ENCODE measurements at regions not wholly inside any gene's neighbourhood (a gene's known extent, or its start where the extent isn't known, plus 50 kb on each side); places are given as distances from the start of the nearest gene placed in this dataset.

DNA sequence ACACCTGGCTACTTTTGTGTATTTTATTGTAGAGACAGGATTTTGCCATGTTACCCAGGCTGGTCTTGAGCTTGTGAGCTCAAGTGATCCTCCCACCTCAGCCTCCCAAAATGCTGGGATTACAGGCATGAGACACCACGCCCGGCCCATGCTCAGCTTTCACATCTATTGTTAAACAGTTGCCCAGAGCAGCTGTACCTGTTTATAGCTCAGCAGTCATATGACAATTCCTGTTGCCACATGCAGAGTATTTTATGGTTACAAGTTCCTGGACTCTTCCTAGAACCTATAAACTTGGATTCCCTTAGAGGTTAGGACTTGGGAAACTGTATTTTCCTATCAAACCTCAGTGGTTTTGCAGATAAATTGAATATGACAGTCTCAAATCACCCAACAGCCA, 188.3 kb upstream of the KCNG1 start:
- TF ChIP-seq, protein P1, sequence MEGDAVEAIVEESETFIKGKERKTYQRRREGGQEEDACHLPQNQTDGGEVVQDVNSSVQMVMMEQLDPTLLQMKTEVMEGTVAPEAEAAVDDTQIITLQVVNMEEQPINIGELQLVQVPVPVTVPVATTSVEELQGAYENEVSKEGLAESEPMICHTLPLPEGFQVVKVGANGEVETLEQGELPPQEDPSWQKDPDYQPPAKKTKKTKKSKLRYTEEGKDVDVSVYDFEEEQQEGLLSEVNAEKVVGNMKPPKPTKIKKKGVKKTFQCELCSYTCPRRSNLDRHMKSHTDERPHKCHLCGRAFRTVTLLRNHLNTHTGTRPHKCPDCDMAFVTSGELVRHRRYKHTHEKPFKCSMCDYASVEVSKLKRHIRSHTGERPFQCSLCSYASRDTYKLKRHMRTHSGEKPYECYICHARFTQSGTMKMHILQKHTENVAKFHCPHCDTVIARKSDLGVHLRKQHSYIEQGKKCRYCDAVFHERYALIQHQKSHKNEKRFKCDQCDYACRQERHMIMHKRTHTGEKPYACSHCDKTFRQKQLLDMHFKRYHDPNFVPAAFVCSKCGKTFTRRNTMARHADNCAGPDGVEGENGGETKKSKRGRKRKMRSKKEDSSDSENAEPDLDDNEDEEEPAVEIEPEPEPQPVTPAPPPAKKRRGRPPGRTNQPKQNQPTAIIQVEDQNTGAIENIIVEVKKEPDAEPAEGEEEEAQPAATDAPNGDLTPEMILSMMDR (IDR thresholded peaks at IDR 0.05), result no peak
- TF ChIP-seq CHD2 (IDR thresholded peaks at IDR 0.05; ENCODE audit: low read length, partially characterized antibody) (no peak), POLR2AphosphoS5 (IDR thresholded peaks at IDR 0.05; ENCODE audit: low read depth, low read length) (no peak)

Data from SK-N-SH (cell line).